ENCODE measurements at regions not wholly inside any gene's neighbourhood (a gene's known extent, or its start where the extent isn't known, plus 50 kb on each side); places are given as distances from the start of the nearest gene placed in this dataset.

DNA sequence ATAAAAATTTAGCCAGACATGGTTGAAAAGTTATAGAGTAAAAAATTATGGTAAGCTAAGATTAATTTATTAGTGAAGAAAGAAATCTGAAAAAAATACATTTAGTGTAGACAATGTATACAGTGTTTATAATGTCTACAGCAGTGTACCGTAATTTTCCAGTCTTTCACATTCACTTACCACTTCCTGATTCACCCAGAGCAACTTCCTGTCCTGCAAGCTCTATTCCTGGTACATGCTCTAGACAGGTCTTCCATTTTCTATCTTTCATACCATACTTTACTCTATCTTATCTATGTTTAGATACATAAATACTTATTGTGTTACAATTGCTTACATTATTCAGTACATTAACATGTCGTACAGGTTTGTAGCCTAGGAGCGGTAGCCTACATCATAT is 1387.8 kb upstream of the ATXN8OS start:
- TF ChIP-seq EP300 (IDR thresholded peaks at IDR 0.05; ENCODE audit: low read depth) (no peak), CTCF (IDR thresholded peaks at IDR 0.05) (no peak)

All from transverse colon (tissue), 3 donors.